GM10266 (cell line): ENCODE measurements at regions not wholly inside any gene's neighbourhood (a gene's known extent, or its start where the extent isn't known, plus 50 kb on each side); places are given as distances from the start of the nearest gene placed in this dataset.
"Not testable (repeated sequence)": the region's sequence is repeated elsewhere in the genome, so short reads cannot be mapped to it uniquely, and the experiment has no call there.

ENCODE experiments used
- DNase-seq: peaks from one replicate; pipeline ENCODE4 v3.0.0; 2012; ENCODE audit errors: extremely low spot score
- CTCF ChIP-seq: IDR thresholded peaks from 2 replicates; pipeline ENCODE4 v1.5.1; 2012; ENCODE audit warnings: mild to moderate bottlenecking, low read depth; ENCODE audit not compliant: control insufficient read depth, insufficient read depth; ENCODE audit errors: missing control alignments

GRCh38 chr6:51141080-51141479, 322.4 kb downstream of the TFAP2B start:
- no peak for DNase-seq
- TF ChIP-seq CTCF, result no peak

GRCh38 chr6:51147756-51148155, 329.1 kb downstream of the TFAP2B start:
- no peak for DNase-seq

GRCh38 chr6:51152594-51152993, 333.9 kb downstream of the TFAP2B start:
- DNase-seq, result no peak
- no peak for TF ChIP-seq CTCF

More at GRCh38 chr6:51147756-51148155, 329.1 kb downstream of the TFAP2B start:
- no peak for TF ChIP-seq CTCF

GRCh38 chr6:51153109-51153508, 334.4 kb downstream of the TFAP2B start:
- TF ChIP-seq CTCF, result no peak
- no peak for DNase-seq

- not testable (repeated sequence) for DNase-seq
Measured at GRCh38 chr6:51154925-51155324, 336.3 kb downstream of the TFAP2B start.

- not testable (repeated sequence) for DNase-seq
Measured at GRCh38 chr6:51159260-51159659, 340.6 kb downstream of the TFAP2B start.

- DNase-seq, result no peak
- no peak for TF ChIP-seq CTCF
Measured at GRCh38 chr6:51161752-51162151, 343.1 kb downstream of the TFAP2B start.

GRCh38 chr6:51163843-51164529, 345.3 kb downstream of the TFAP2B start:
- TF ChIP-seq CTCF, result no peak

More at GRCh38 chr6:51163843-51164529, 345.3 kb downstream of the TFAP2B start:
- no peak for DNase-seq
